Karpas-422 (cell line): ENCODE measurements at regions not wholly inside any gene's neighbourhood (a gene's known extent, or its start where the extent isn't known, plus 50 kb on each side); places are given as distances from the start of the nearest gene placed in this dataset.

Experiments used
- DNase-seq: peaks from one replicate; pipeline ENCODE4 v3.0.0-alpha.2; 2015
- H2AFZ ChIP-seq: fragments of 200-600 bp; sonication (generic); 2 replicates; pipeline ENCODE4 v1.6.1; 2014; ENCODE audit warnings: antibody characterized with exemption, low read length, mixed read lengths
- H3K27ac ChIP-seq: fragments of 200-600 bp; sonication (generic); 2 replicates; pipeline ENCODE4 v1.5.1; 2014; ENCODE audit warnings: mild to moderate bottlenecking, low read length, moderate library complexity
- H3K27me3 ChIP-seq: fragments of 200-600 bp; sonication (generic); 2 replicates; pipeline ENCODE4 v1.6.1; 2014; ENCODE audit warnings: low read length, mixed read lengths
- H3K36me3 ChIP-seq: fragments of 200-600 bp; sonication (generic); 2 replicates; pipeline ENCODE4 v1.6.1; 2014; ENCODE audit warnings: low read length, mixed read lengths; ENCODE audit not compliant: insufficient read depth
- H3K4me1 ChIP-seq: fragments of 200-600 bp; sonication (generic); 2 replicates; pipeline ENCODE4 v1.6.1; 2014; ENCODE audit warnings: mild to moderate bottlenecking, low read length, mixed read lengths
- H3K4me2 ChIP-seq: fragments of 200-600 bp; sonication (generic); 2 replicates; pipeline ENCODE4 v1.6.1; 2014; ENCODE audit warnings: low read length, low read depth, mild to moderate bottlenecking; ENCODE audit not compliant: poor library complexity, severe bottlenecking
- H3K4me3 ChIP-seq: fragments of 200-600 bp; sonication (generic); 2 replicates; pipeline ENCODE4 v1.5.1; 2014; ENCODE audit warnings: mild to moderate bottlenecking, antibody characterized with exemption, low read length, mixed read lengths
- H3K79me2 ChIP-seq: fragments of 200-600 bp; sonication (generic); 2 replicates; pipeline ENCODE4 v1.6.1; 2014; ENCODE audit warnings: mild to moderate bottlenecking, low read length, mixed read lengths
- H3K9ac ChIP-seq: fragments of 200-600 bp; sonication (generic); 2 replicates; pipeline ENCODE4 v1.6.0; 2014; ENCODE audit warnings: low read length
- H3K9me2 ChIP-seq: fragments of 200-600 bp; sonication (generic), shearing (Covaris generic); replicated peaks from 2 replicates; pipeline ENCODE4 v1.6.0; 2014; ENCODE audit warnings: mild to moderate bottlenecking, low read length, moderate library complexity; ENCODE audit not compliant: insufficient read depth
- H3K9me3 ChIP-seq: fragments of 300-700, 200-600 bp; sonication (generic); 2 replicates; pipeline ENCODE4 v1.6.1; 2014; ENCODE audit warnings: low read length, mixed read lengths
- H4K20me1 ChIP-seq: fragments of 200-600 bp; sonication (generic); 2 replicates; pipeline ENCODE4 v1.6.1; 2014; ENCODE audit warnings: mild to moderate bottlenecking, antibody characterized with exemption, low read length, low read depth; ENCODE audit not compliant: insufficient read depth

GRCh38 chr9:74115976-74116375 is 381.2 kb upstream of the RORB start:
- H3K4me3 ChIP-seq = no peak overlapping the region

GRCh38 chr9:74117151-74117550 is 380.0 kb upstream of the RORB start:
- Histone ChIP-seq H3K9me3 (no peaks in the 10 kb centered on the region), H3K9ac (no peak overlapping the region), H4K20me1 (no peaks in the 10 kb centered on the region), H3K79me2 (no peaks in the 10 kb centered on the region), H3K36me3 (no peaks in the 10 kb centered on the region), H3K4me1 (no peaks in the 10 kb centered on the region), H3K27me3 (no peaks in the 10 kb centered on the region), H3K9me2 (no peaks in the 10 kb centered on the region; the same call in 1 of the 2 replicates), H3K4me3 (no peak overlapping the region), H3K27ac (no peak overlapping the region), H2AFZ (no peak overlapping the region), H3K4me2 (no peak overlapping the region)
- no peak for DNase-seq

More at GRCh38 chr9:74115976-74116375, 381.2 kb upstream of the RORB start:
- H2AFZ ChIP-seq = no peak overlapping the region
- no peaks in the 10 kb centered on the region; the same call in 1 of the 2 replicates for H3K9me2 ChIP-seq
- H3K4me1 ChIP-seq = no peaks in the 10 kb centered on the region
- H3K27me3 ChIP-seq = no peaks in the 10 kb centered on the region
- no peaks in the 10 kb centered on the region for H3K79me2 ChIP-seq
- DNase-seq = no peak
- no peaks in the 10 kb centered on the region for H3K36me3 ChIP-seq
- H3K9ac ChIP-seq = no peak overlapping the region
- H4K20me1 ChIP-seq = no peaks in the 10 kb centered on the region
- H3K4me2 ChIP-seq = no peak overlapping the region
- H3K27ac ChIP-seq = no peak overlapping the region
- no peaks in the 10 kb centered on the region for H3K9me3 ChIP-seq

- no peak overlapping the region for H3K4me3 ChIP-seq
- no peak overlapping the region for H2AFZ ChIP-seq
- no peak overlapping the region for H3K27ac ChIP-seq
- H4K20me1 ChIP-seq = no peaks in the 10 kb centered on the region
- no peaks in the 10 kb centered on the region for H3K79me2 ChIP-seq
- no peaks in the 10 kb centered on the region for H3K4me1 ChIP-seq
- H3K9me3 ChIP-seq = no peaks in the 10 kb centered on the region
- H3K27me3 ChIP-seq = no peaks in the 10 kb centered on the region
- DNase-seq = no peak
- H3K9ac ChIP-seq = no peak overlapping the region
- H3K9me2 ChIP-seq = no peaks in the 10 kb centered on the region; the same call in 1 of the 2 replicates
- no peak overlapping the region for H3K4me2 ChIP-seq
- no peaks in the 10 kb centered on the region for H3K36me3 ChIP-seq
These were observed 379.4 kb upstream of the RORB start for GRCh38 chr9:74117731-74118130.

- Histone ChIP-seq H3K4me3 (no peak overlapping the region), H3K36me3 (no peaks in the 10 kb centered on the region), H3K9me2 (no peaks in the 10 kb centered on the region; the same call in 1 of the 2 replicates), H3K27ac (no peak overlapping the region), H2AFZ (no peak overlapping the region), H3K27me3 (no peaks in the 10 kb centered on the region), H3K4me1 (no peaks in the 10 kb centered on the region), H3K9me3 (no peaks in the 10 kb centered on the region), H4K20me1 (no peaks in the 10 kb centered on the region), H3K4me2 (no peak overlapping the region), H3K79me2 (no peaks in the 10 kb centered on the region), H3K9ac (no peak overlapping the region)
- DNase-seq = no peak
These were observed 377.1 kb upstream of the RORB start for GRCh38 chr9:74120061-74120460.

- no peaks in the 10 kb centered on the region for H4K20me1 ChIP-seq
- DNase-seq = no peak
- H3K27me3 ChIP-seq = no peaks in the 10 kb centered on the region
- no peak overlapping the region for H3K27ac ChIP-seq
- H3K36me3 ChIP-seq = no peaks in the 10 kb centered on the region
- no peaks in the 10 kb centered on the region for H3K79me2 ChIP-seq
- H3K9ac ChIP-seq = no peak overlapping the region
- H3K4me2 ChIP-seq = no peak overlapping the region
- no peaks in the 10 kb centered on the region for H3K9me3 ChIP-seq
- H2AFZ ChIP-seq = no peak overlapping the region
- no peak overlapping the region for H3K4me3 ChIP-seq
- no peaks in the 10 kb centered on the region; the same call in 1 of the 2 replicates for H3K9me2 ChIP-seq
- H3K4me1 ChIP-seq = no peaks in the 10 kb centered on the region
These were observed 376.7 kb upstream of the RORB start for GRCh38 chr9:74120470-74120869.

- Histone ChIP-seq H3K4me1 (no peaks in the 10 kb centered on the region), H3K9me3 (no peaks in the 10 kb centered on the region), H3K4me2 (no peak overlapping the region), H3K27me3 (no peaks in the 10 kb centered on the region), H4K20me1 (no peaks in the 10 kb centered on the region), H3K9ac (no peak overlapping the region), H3K9me2 (no peaks in the 10 kb centered on the region), H3K79me2 (no peaks in the 10 kb centered on the region), H3K4me3 (no peak overlapping the region), H3K36me3 (no peaks in the 10 kb centered on the region), H2AFZ (no peak overlapping the region), H3K27ac (no peak overlapping the region)
- DNase-seq = no peak
These were observed 374.9 kb upstream of the RORB start for GRCh38 chr9:74122216-74122615.

GRCh38 chr9:74122661-74123060 is 374.5 kb upstream of the RORB start:
- Histone ChIP-seq H3K27ac (no peak overlapping the region), H3K9me3 (no peaks in the 10 kb centered on the region), H3K9me2 (no peaks in the 10 kb centered on the region), H3K79me2 (no peaks in the 10 kb centered on the region), H3K4me3 (no peak overlapping the region), H4K20me1 (no peaks in the 10 kb centered on the region), H3K36me3 (no peaks in the 10 kb centered on the region), H3K4me1 (no peaks in the 10 kb centered on the region), H3K4me2 (no peak overlapping the region), H3K27me3 (no peaks in the 10 kb centered on the region), H3K9ac (no peak overlapping the region), H2AFZ (no peak overlapping the region)
- no peak for DNase-seq

- no peaks in the 10 kb centered on the region for H3K27me3 ChIP-seq
- H3K27ac ChIP-seq = no peak overlapping the region
- H3K4me3 ChIP-seq = no peak overlapping the region
- no peak overlapping the region for H3K9ac ChIP-seq
- DNase-seq = no peak
- H3K4me2 ChIP-seq = no peak overlapping the region
- H3K9me3 ChIP-seq = no peaks in the 10 kb centered on the region
- no peaks in the 10 kb centered on the region for H3K4me1 ChIP-seq
- no peak overlapping the region for H2AFZ ChIP-seq
- H3K36me3 ChIP-seq = no peaks in the 10 kb centered on the region
- no peaks in the 10 kb centered on the region for H4K20me1 ChIP-seq
- H3K9me2 ChIP-seq = no peaks in the 10 kb centered on the region
- no peaks in the 10 kb centered on the region for H3K79me2 ChIP-seq
These were observed 371.2 kb upstream of the RORB start for GRCh38 chr9:74125941-74126340.

GRCh38 chr9:74132986-74133385 is 364.1 kb upstream of the RORB start:
- no peak overlapping the region for H3K9ac ChIP-seq
- no peaks in the 10 kb centered on the region for H4K20me1 ChIP-seq
- no peaks in the 10 kb centered on the region for H3K79me2 ChIP-seq
- H3K27me3 ChIP-seq = no peaks in the 10 kb centered on the region
- no peaks in the 10 kb centered on the region for H3K4me1 ChIP-seq
- H3K4me2 ChIP-seq = no peak overlapping the region
- no peak overlapping the region for H3K27ac ChIP-seq
- no peak for DNase-seq
- no peaks in the 10 kb centered on the region for H3K9me3 ChIP-seq
- H3K9me2 ChIP-seq = no peaks in the 10 kb centered on the region
- H3K36me3 ChIP-seq = no peaks in the 10 kb centered on the region
- H2AFZ ChIP-seq = no peak overlapping the region
- H3K4me3 ChIP-seq = no peak overlapping the region
